A549 (cell line): ENCODE measurements at regions not wholly inside any gene's neighbourhood (a gene's known extent, or its start where the extent isn't known, plus 50 kb on each side); places are given as distances from the start of the nearest gene placed in this dataset.

Experiments
- FOSL2 ChIP-seq, 2 experiments: fragments of 450-650 bp in 1 of 2; fragments of >200 bp in 1 of 2; sonication (Bioruptor Twin) in 1 of 2; formaldehyde crosslinking; IDR thresholded peaks; 2 replicates each; pipeline versions ENCODE4 v1.5.0 to v1.6.1; 2016 to 2020; ENCODE audit warnings: mild to moderate bottlenecking in 1 of 2, moderate library complexity in 1 of 2
- MAFK ChIP-seq: fragments of 450-650 bp; IDR thresholded peaks from 2 replicates; pipeline ENCODE4 v1.6.1; 2014; ENCODE audit not compliant: partially characterized antibody
- POLR2A ChIP-seq: IDR thresholded peaks from 2 replicates; pipeline ENCODE4 v1.6.1; 2012; ENCODE audit warnings: mild to moderate bottlenecking, low read length
- TF ChIP-seq, protein P1 (sequence below): fragments of >200 bp; sonication (Bioruptor Twin); formaldehyde crosslinking; IDR thresholded peaks from 3 replicates; pipeline ENCODE4 v1.5.1; 2016
- TF ChIP-seq, protein P2 (sequence below): fragments of 450-650 bp; IDR thresholded peaks from 2 replicates; pipeline ENCODE4 v1.6.1; 2014; ENCODE audit warnings: antibody characterized with exemption

GRCh38 chr22:48673806-48674500 is 1153.7 kb downstream of the BRD1 start:
- TF ChIP-seq, protein P1, sequence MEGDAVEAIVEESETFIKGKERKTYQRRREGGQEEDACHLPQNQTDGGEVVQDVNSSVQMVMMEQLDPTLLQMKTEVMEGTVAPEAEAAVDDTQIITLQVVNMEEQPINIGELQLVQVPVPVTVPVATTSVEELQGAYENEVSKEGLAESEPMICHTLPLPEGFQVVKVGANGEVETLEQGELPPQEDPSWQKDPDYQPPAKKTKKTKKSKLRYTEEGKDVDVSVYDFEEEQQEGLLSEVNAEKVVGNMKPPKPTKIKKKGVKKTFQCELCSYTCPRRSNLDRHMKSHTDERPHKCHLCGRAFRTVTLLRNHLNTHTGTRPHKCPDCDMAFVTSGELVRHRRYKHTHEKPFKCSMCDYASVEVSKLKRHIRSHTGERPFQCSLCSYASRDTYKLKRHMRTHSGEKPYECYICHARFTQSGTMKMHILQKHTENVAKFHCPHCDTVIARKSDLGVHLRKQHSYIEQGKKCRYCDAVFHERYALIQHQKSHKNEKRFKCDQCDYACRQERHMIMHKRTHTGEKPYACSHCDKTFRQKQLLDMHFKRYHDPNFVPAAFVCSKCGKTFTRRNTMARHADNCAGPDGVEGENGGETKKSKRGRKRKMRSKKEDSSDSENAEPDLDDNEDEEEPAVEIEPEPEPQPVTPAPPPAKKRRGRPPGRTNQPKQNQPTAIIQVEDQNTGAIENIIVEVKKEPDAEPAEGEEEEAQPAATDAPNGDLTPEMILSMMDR, result no peak
- TF ChIP-seq, protein P2, sequence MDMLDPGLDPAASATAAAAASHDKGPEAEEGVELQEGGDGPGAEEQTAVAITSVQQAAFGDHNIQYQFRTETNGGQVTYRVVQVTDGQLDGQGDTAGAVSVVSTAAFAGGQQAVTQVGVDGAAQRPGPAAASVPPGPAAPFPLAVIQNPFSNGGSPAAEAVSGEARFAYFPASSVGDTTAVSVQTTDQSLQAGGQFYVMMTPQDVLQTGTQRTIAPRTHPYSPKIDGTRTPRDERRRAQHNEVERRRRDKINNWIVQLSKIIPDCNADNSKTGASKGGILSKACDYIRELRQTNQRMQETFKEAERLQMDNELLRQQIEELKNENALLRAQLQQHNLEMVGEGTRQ, result no peak
- TF ChIP-seq MAFK, result no peak
- TF ChIP-seq POLR2A, result no peak
- no peak for TF ChIP-seq FOSL2 (IDR thresholded peaks at IDR 0.05)
- TF ChIP-seq FOSL2 (CRISPR knock-in tag; IDR thresholded peaks at IDR 0.05), result no peak
